ENCODE measurements at regions not wholly inside any gene's neighbourhood (a gene's known extent, or its start where the extent isn't known, plus 50 kb on each side); places are given as distances from the start of the nearest gene placed in this dataset.

DNA sequence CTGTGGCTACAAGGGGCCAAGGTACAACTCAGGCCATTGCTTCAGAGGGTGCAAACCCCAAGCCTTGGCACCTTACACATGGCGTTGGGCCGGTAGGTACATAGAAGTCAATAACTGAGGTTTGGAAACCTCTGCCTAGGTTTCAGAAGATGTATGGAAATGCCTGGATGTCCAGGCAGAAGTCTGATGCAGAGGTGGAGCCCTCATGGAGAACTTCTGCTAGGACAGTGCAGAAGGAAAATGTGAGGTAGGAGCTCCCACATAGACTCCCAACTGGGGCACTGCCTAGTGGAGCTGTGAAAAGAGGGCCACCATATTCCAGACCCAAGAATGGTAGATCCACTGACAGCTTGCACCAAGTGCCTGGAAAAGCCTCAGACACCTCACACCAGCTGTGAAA is 92.1 kb upstream of the SFRP2 start:
- Histone ChIP-seq H2BK120ac (replicated peaks; ENCODE audit: low read depth, low read length) (no peak overlapping the region), H3K23ac (ENCODE audit: insufficient read length) (no peak overlapping the region), H2AFZ (ENCODE audit: low read length) (no peak overlapping the region), H3K9ac (replicated peaks in 1 of 4; ENCODE audit: extremely low read depth in 1 of 4, low read depth in 3 of 4, low read length in 3 of 4) (no peak overlapping the region), H3K56ac (replicated peaks; ENCODE audit: insufficient read length, low read depth, low read length) (no peak overlapping the region), H2BK5ac (ENCODE audit: low read depth, low read length) (no peak overlapping the region), H3K4me2 (ENCODE audit: insufficient read depth in 1 of 2, low read depth in 2 of 2, low read length in 2 of 2) (no peak overlapping the region), H3K4me3 (ENCODE audit: extremely low read depth in 1 of 4, insufficient read depth in 2 of 4, low read depth in 3 of 4, low read length in 4 of 4) (no peak overlapping the region), H4K20me1 (replicated peaks in 1 of 2; ENCODE audit: control insufficient read depth in 1 of 2, insufficient read depth in 2 of 2, low read length in 2 of 2) (no peaks in the 10 kb centered on the region), H4K8ac (ENCODE audit: extremely low read depth, insufficient read depth, low read length) (no peak overlapping the region), H2BK15ac (ENCODE audit: low read length) (no peak overlapping the region), H4K5ac (ENCODE audit: insufficient read length, low read depth, low read length) (no peak overlapping the region), H3K4me1 (replicated peaks in 1 of 4; ENCODE audit: control insufficient read depth in 3 of 4, insufficient read depth in 4 of 4, low read length in 3 of 4) (no peaks in the 10 kb centered on the region), H3K27ac (ENCODE audit: low read depth, low read length) (no peak overlapping the region), H3K18ac (ENCODE audit: extremely low read depth, low read length) (no peak overlapping the region), H2AK5ac (ENCODE audit: low read depth, low read length) (no peak overlapping the region), H2BK12ac (ENCODE audit: low read depth, low read length) (no peak overlapping the region), H3K9me3 (ENCODE audit: insufficient read depth in 2 of 2, low read depth in 1 of 2, low read length in 1 of 2) (peaks cover 20 to 30% of the 10 kb centered on the region in 2 experiments), H2BK20ac (ENCODE audit: low read length) (no peak overlapping the region), H3K14ac (ENCODE audit: insufficient read length) (no peak overlapping the region), H4K91ac (replicated peaks; ENCODE audit: insufficient read length, low read length) (no peak overlapping the region), H3K36me3 (ENCODE audit: control insufficient read depth in 2 of 4, insufficient read depth in 4 of 4, low read length in 3 of 4) (no peaks in the 10 kb centered on the region), H3K23me2 (ENCODE audit: low read depth, low read length) (no peaks in the 10 kb centered on the region), H3K79me2 (ENCODE audit: control insufficient read depth in 1 of 2, insufficient read depth in 2 of 2, low read length in 2 of 2) (no peaks in the 10 kb centered on the region), H3K79me1 (ENCODE audit: low read depth, low read length) (no peaks in the 10 kb centered on the region), H3K27me3 (replicated peaks in 1 of 4; ENCODE audit: control insufficient read depth in 3 of 4, extremely low read depth in 1 of 4, insufficient read depth in 3 of 4, low read length in 3 of 4) (peaks cover 0 to 1% (median 0%) of the 10 kb centered on the region in 4 experiments; a peak in 1 of 7 replicates), H3K4ac (replicated peaks; ENCODE audit: insufficient read length, low read depth, low read length) (no peak overlapping the region)
- POLR2A ChIA-PET (ENCODE audit: partially characterized antibody): no interaction called here
- FAIRE-seq (no peak), DNase-seq (ENCODE audit: low read depth in 1 of 2, low spot score in 2 of 2) (no peak)
- TF ChIP-seq, protein P1, sequence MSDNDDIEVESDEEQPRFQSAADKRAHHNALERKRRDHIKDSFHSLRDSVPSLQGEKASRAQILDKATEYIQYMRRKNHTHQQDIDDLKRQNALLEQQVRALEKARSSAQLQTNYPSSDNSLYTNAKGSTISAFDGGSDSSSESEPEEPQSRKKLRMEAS (IDR thresholded peaks at IDR 0.05): no peak
- TF ChIP-seq TAF1 (IDR thresholded peaks at IDR 0.05; ENCODE audit: low read depth, low read length) (no peak), SP2 (IDR thresholded peaks at IDR 0.05; ENCODE audit: low read length) (no peak)
- TF ChIP-seq, protein P2, sequence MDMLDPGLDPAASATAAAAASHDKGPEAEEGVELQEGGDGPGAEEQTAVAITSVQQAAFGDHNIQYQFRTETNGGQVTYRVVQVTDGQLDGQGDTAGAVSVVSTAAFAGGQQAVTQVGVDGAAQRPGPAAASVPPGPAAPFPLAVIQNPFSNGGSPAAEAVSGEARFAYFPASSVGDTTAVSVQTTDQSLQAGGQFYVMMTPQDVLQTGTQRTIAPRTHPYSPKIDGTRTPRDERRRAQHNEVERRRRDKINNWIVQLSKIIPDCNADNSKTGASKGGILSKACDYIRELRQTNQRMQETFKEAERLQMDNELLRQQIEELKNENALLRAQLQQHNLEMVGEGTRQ (IDR thresholded peaks at IDR 0.05; ENCODE audit: low read length): no peak
- WGBS, 2 experiments (ENCODE audit: extremely low coverage in 1 of 2, insufficient coverage in 1 of 2, insufficient read length in 1 of 2, insufficient replicate concordance in 2 of 2, low coverage in 1 of 2, low lambda C conversion rate in 2 of 2, missing lambda C conversion rate in 1 of 2): 81% methylated on average over 2 of the region's 2 CpGs; no CpG with 5 or more reads in 1 of the 2 experiments
- CTCF ChIA-PET (ENCODE audit: partially characterized antibody): no interaction called here

All from H1 (cell line).